AG04450 (cell line): ENCODE measurements at regions not wholly inside any gene's neighbourhood (a gene's known extent, or its start where the extent isn't known, plus 50 kb on each side); places are given as distances from the start of the nearest gene placed in this dataset.
"Not testable (repeated sequence)": the region's sequence is repeated elsewhere in the genome, so short reads cannot be mapped to it uniquely, and the experiment has no call there.

ENCODE experiments used
- CTCF ChIA-PET: fragments of 300-600, 350-600 bp; formaldehyde crosslinking; extraction: SDS; loops from one replicate; lab custom pipeline; 2022; ENCODE audit warnings: antibody characterized with exemption, inconsistent platforms; lab: Charles Lee
- POLR2A ChIA-PET: fragments of 350-600 bp; formaldehyde crosslinking; extraction: SDS; loops from one replicate; lab custom pipeline; 2021; ENCODE audit warnings: antibody characterized with exemption, inconsistent platforms; lab: Yijun Ruan, JAX
- DNase-seq: peaks from one replicate; pipeline ENCODE4 v3.0.0-alpha.2; 2011; ENCODE audit warnings: low read depth, low spot score
- H3K27ac ChIP-seq: one replicate; pipeline ENCODE4 v1.5.1; 2012; ENCODE audit warnings: low read depth, low read length, control low read depth
- H3K27me3 ChIP-seq: one replicate; pipeline ENCODE4 v1.6.0; 2012; ENCODE audit warnings: low read length; ENCODE audit not compliant: control insufficient read depth, insufficient read depth
- H3K4me3 ChIP-seq: 2 replicates; pipeline ENCODE4 v1.5.1; 2011; ENCODE audit warnings: mild to moderate bottlenecking, low read depth, low read length, control low read depth
- H3K9me3 ChIP-seq: 2 replicates; pipeline ENCODE4 v1.5.1; 2012; ENCODE audit warnings: low read length; ENCODE audit not compliant: control insufficient read depth, insufficient read depth
- CTCF ChIP-seq: IDR thresholded peaks from 2 replicates; pipeline ENCODE4 v1.5.1; 2011; ENCODE audit warnings: low read depth, low read length, control low read depth, inconsistent platforms

- Histone ChIP-seq H3K27me3 (peaks cover 7% of the 10 kb centered on the region), H3K4me3 (no peak overlapping the region), H3K9me3 (no peaks in the 10 kb centered on the region), H3K27ac (no peak overlapping the region)
- DNase-seq = no peak
- CTCF ChIA-PET = no interaction called here
- no peak for TF ChIP-seq CTCF
- POLR2A ChIA-PET = no interaction called here
Observed at GRCh38 chr10:71103961-71104360, 108.4 kb upstream of the UNC5B start.

GRCh38 chr10:71106151-71106550 is 106.2 kb upstream of the UNC5B start:
- DNase-seq, CTCF ChIA-PET, POLR2A ChIA-PET, H3K4me3 ChIP-seq, H3K27me3 ChIP-seq, H3K9me3 ChIP-seq, H3K27ac ChIP-seq: not testable (repeated sequence)

- POLR2A ChIA-PET, CTCF ChIA-PET, H3K9me3 ChIP-seq, DNase-seq, H3K27ac ChIP-seq, H3K27me3 ChIP-seq, H3K4me3 ChIP-seq: not testable (repeated sequence)
Observed at GRCh38 chr10:71107117-71107516, 105.3 kb upstream of the UNC5B start.

GRCh38 chr10:71108042-71108441 is 104.3 kb upstream of the UNC5B start:
- H3K4me3 ChIP-seq, H3K27me3 ChIP-seq, POLR2A ChIA-PET, H3K27ac ChIP-seq, H3K9me3 ChIP-seq, DNase-seq, CTCF ChIA-PET: not testable (repeated sequence)

- no peak for TF ChIP-seq CTCF
- Histone ChIP-seq H3K27ac (no peak overlapping the region), H3K9me3 (peaks cover 8% of the 10 kb centered on the region), H3K27me3 (no peaks in the 10 kb centered on the region), H3K4me3 (no peak overlapping the region)
- ChIA-PET POLR2A (no interaction called here), CTCF (no interaction called here)
- DNase-seq = no peak
Observed at GRCh38 chr10:71112138-71112785, 100.1 kb upstream of the UNC5B start.

GRCh38 chr10:71116426-71116825 is 95.9 kb upstream of the UNC5B start:
- Histone ChIP-seq H3K9me3 (peaks cover 12% of the 10 kb centered on the region), H3K4me3 (no peak overlapping the region), H3K27me3 (no peaks in the 10 kb centered on the region), H3K27ac (no peak overlapping the region)
- TF ChIP-seq CTCF = no peak
- no peak for DNase-seq
- ChIA-PET POLR2A (no interaction called here), CTCF (no interaction called here)

GRCh38 chr10:71117589-71117988 is 94.8 kb upstream of the UNC5B start:
- H3K4me3 ChIP-seq, DNase-seq, H3K27me3 ChIP-seq, CTCF ChIA-PET, POLR2A ChIA-PET, H3K27ac ChIP-seq: not testable (repeated sequence)
- H3K9me3 ChIP-seq = peaks cover 12% of the 10 kb centered on the region
